Kidney tubule cell (primary cell): ENCODE measurements at regions not wholly inside any gene's neighbourhood (a gene's known extent, or its start where the extent isn't known, plus 50 kb on each side); places are given as distances from the start of the nearest gene placed in this dataset.

Experiments
- DNase-seq: peaks from one replicate; pipeline ENCODE4 v3.0.0-alpha.2; 2018; ENCODE audit warnings: low spot score

DNA sequence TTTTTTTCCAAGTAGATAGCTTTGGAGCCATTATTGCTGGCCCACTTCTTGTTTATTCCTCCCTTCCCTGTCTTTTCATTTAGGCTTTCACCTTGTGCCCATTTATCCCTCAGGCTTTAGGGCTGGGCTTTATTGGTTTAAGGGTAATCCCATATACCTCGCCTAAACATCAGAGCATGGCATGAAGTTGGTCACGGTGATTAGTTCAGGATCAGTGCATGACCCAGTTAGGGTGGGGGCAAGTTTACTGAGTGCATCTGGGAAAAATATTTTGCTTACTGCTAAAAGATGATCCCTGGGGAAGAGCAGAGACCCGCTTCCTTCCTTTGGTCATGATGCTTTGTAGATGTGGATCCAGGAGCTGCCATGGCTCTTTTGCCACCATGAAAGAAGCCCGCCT is 153.3 kb upstream of the NECTIN1 start:
- no peak for DNase-seq

DNA sequence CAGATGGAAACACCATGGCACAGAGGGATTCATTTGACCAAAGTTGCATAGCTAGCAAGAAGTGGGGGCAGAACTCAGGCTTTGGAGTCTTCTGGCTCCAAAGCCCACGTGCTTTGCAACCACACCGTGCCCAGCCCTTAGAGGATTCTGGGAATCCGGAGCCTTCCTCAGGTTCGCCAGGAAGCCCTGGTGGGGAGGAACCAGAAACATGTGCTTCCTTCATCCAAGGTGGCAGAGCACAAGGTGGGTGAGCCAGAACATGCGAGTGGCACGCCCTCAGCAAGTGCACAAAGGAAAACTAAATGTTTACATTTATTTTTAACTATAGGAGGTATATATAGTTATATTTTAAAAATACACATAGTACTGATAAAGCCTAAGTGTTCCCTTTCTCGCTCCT is 151.9 kb upstream of the NECTIN1 start:
- DNase-seq = no peak

DNA sequence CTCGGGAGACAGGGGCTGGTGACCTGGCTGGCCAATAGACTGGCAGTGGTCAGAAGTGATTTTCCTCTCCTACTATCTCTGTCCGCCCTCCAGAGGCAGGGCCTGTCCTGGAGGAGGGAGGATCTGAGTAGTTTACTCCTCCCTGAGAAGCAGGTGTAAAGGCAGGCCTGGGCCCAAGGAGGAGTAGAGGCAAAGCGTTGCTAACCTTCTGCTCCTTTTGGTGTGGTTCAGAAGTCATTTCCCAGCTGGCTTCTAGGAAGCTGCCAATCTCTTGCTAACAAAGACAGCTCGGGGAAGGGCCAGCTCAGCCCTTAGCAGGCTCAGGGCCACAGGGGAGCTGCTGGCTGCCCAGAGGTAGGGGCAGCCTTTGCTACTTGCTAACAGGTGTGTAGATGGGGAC is 151.1 kb upstream of the NECTIN1 start:
- DNase-seq = no peak

DNA sequence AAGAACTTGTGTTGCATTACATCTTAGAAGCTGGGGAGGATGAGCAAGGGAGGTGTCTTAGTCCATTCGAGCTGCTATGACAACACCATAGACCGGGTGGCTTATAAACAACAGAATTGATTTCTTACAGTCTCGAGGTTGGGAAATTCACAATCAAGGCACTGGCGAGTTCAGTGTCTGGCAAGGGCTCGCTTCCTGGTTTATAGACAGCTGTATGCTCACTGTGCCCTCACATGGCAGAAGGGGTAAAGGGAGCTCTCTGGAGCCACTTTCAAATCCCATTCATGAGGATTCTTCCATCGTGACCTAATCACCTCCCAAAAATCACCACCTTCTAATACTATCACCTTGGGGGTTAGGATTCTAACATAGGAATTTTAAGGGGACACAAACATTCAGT is 150.0 kb upstream of the NECTIN1 start:
- no peak for DNase-seq

DNA sequence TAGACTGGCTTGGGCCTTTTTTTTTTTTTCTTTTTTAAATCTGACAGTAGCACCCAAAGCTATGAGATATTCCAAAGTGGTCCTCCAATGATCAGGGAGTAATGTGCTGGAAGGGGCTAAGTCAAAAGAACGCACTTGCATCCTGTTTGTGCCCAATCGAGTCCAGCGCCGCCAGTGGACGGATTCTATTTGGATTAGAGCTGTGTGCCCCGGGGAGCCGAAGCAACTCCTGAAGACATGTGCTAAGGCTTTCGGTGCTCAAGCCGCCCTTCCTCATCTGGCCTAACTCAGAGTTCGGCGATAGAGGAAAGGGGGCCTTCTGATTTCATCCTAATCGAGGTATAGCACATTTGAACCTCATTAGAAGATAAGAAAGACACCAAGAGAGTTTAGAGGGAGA is 147.8 kb upstream of the NECTIN1 start:
- DNase-seq = no peak

DNA sequence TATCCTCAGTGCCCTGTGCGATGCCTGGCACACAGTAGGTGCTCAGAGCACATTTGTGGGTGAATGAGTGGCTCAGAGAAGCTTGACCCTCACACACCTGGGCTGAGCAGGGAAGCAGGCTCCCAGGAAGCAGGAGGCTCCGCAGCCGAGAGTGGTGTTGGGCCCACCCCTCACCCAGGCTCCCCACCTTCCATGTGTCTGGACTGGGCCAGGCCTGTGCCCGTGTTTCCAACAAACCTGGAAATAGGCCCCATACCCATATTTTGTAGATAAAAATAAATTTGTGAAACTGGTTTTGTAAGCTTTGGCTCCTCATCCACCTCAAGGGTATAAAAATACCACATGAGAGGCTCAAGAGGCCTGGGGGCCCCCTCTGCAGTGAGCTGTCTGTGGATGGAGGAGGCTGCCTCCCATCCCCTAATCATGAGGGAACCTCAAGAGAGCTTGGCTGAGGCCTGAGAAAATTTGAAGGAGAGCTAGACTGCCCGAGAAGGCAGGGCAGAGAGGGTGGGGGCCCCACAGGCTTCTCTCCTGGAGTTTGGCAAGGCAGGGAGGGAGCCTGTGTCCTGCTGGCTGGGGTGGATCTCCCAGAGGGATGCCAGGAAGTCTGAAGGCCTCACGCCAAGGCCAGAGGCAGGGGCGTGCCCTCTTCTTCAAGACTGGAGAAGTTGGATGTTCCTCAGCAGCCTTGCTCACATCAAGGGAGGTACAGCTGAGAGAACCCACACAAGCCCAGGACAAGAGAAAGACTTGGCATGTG is 147.0 kb upstream of the NECTIN1 start:
- DNase-seq = no peak

DNA sequence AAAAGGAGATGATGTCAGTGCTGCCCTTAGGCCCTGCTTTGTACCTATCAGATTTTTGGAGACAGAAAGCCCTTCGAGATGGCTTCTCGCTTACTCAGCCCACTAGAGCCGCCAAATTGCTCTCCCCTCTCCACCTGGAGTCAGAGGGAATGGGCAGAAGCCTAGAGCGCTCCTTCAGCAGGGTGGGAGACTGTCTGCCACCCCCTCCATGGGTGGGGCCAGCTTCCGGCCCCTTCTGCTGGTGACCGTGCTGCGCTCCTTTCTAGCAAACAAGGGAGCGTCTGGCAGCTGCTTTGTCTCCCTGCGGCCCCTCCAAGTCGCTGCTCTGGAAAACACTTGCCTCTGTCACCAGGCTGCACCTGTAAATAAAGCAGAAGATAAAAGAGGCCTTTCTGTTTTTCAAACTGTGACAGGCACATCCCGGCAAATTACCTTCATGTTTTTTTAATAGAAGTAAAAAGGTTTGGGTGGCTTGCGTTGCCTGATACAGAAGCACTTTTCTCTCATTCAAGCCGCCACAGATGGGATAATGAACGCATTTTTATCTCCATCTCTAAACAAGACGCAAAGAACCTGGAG is 145.7 kb upstream of the NECTIN1 start:
- DNase-seq = no peak

DNA sequence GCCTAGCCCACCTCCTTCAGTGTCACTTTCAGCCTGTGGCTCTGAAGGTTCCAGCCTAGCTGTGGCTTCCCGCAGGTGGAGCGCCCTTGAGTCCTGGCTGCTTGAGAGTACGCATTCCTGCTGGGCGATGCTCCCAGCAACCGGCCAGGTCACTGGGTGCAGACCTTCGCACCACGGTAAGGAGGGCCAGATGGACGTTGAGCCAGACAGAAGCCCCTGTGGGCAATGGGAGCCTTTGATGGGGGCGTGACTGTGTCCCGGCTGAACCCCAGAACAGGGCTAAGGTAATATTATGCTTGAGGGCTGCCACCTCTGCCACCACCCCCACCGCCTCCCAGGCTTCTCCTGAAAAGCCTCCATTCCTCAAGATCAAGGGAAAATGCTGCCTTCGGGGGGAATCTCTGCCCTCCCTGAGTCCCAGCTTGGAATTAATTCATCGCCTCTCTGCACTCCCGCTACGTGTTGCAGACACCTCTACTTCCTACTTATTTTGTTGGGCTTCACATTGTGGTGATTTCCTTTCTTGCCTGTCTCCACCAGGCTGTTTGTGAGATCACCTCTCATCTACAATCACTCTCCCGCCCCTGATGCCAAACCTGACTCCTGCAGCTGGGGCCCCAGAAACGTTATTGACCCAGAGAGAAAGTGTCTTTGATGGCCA is 144.9 kb upstream of the NECTIN1 start:
- DNase-seq = no peak

DNA sequence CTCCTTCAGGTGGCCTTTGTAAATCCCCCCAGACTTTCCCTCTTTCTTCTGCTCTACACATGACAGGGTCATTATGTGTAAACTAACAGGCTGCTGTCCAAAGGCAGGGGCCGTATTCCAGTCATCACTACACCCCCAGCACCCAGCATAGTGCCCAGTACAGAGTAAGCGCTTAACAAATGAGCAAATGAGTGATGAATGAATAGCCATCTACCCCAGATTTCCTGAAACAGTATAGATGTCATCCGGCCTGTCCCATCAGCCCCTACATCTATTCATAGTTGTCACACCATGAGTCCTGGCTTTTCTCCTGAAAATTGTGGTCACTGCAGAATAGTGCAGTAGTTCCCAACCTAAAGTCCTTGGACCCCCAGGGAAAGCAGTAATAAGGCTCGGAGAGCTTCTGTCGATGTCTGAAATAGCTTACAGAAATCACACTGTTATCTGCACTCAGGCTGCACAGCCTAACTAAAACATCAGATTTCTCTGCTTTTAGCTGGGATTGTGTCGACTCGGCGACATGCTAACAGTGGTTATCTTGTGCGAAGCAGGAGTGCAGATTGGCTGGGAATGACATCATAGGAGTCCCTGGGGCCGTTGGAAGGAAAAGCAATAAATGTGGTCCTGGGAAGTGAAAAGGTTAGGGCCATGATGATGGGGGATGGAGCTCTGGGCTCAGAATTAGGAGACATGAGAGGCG is 143.8 kb upstream of the NECTIN1 start:
- DNase-seq = no peak

DNA sequence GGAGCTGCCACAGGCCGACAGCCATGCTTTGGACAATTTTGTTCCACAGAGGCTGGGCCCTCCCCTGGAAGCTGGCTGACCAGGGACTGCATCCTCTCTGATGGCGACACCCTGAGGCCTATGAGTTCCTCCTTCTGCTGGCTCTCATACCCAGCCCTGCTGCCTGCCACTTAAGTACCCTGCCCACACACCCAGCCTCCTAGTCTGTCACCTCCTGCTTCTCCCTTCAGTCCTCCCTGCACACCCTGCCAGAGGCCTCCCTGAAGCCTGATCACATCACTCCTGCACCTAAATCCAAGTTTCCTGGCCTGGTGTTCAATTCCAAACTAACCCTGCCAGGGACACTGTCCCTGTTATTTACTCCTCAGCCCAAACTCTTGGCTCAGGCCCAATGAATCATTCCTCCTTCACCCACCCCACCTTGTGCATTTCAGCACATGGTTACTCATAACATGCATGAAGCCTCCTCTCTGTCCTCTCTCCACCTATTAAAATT is 136.7 kb upstream of the NECTIN1 start:
- peak; percentile 54 for DNase-seq

DNA sequence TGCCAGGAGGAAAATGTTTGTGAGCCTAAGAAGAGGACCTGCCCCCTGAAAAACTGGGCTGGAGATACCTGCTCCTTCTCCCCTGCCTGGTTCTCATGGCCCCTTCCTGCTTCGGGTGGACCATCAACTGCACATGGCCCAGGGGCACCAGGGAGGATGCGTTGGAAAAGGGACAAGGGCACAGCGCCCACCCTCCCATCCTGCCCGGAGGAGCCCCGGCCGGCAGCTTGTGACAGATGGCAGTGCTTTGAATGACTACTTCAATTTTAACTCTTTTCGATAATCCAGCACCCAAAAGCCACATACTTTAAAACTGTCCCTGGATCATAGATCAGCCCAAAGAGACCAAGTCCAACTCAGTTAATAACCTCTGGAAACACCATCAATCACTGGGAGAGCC is 135.8 kb upstream of the NECTIN1 start:
- no peak for DNase-seq

DNA sequence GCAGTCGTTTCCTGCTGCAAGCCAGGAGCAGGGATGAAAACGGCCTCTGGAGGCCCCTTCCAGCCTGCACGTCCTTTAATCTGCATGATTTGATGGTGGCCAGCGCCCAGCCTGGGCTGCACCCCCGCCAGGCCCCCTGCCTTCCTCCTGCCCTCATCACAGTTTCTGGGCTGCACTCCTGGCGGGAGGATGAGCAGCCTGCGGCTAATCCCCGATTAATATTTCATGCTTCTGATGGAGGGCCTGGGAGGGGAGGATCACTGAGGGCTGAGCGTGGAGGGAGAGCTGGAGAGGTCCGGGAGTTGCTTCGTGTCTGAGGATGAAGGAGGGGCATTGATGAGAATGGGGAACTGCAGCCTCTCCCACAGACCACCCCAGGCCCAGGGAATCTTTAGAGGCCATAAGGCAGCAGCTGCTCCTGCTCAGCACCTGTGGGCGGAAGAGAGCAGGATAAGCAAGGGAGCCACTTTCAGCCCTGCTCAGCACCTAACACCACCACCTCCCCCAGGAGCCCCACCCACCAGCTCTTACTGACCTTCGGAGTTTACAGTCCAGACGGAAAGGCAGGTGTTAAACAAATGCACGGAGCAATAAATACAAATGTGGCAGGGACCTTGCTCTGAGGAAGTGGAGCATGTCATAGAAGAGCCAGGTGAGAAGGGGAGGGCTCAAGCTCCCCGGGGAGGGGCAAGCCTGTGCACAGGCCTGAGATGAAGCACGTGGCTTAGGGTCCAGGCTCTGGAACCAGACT is 135.0 kb upstream of the NECTIN1 start:
- no peak for DNase-seq

DNA sequence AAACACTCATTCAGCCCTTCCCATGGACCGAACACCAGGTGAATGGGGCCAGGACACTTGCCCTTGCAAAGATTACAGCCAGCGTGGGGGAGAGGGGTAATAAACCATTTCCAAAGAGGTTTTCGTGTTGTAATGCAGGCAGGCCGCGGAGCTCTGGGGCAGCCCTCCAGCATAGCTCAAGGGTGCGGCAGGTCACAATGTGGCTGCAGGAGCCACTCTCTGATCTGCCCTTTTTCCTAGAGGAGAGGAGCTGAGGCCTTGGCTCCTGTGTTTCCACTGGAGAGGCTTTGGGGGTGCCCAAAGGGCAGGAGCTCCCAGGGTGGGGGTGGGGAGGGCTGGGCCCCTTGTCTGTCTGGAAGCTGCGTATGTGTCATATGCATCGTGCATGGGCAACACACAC is 134.2 kb upstream of the NECTIN1 start:
- no peak for DNase-seq

DNA sequence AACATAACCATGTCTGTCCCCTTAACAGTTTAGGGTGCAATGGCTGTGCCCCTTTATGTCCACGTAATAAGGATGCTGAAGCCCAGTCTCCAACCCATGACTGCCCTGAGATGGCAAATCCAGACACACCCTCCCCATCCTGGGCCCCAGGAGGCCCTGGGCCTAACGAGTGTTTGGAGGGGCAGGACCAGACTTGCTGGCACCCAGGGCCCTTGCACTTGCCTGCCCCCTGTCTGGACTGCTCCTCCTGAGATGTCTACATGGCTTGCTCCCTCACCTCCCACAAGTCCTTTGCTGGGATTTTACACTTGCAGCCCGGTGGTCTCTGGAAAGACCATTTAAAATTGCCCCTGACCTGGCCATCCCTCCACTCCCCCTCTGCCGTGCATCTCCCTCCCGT is 132.2 kb upstream of the NECTIN1 start:
- DNase-seq = no peak

DNA sequence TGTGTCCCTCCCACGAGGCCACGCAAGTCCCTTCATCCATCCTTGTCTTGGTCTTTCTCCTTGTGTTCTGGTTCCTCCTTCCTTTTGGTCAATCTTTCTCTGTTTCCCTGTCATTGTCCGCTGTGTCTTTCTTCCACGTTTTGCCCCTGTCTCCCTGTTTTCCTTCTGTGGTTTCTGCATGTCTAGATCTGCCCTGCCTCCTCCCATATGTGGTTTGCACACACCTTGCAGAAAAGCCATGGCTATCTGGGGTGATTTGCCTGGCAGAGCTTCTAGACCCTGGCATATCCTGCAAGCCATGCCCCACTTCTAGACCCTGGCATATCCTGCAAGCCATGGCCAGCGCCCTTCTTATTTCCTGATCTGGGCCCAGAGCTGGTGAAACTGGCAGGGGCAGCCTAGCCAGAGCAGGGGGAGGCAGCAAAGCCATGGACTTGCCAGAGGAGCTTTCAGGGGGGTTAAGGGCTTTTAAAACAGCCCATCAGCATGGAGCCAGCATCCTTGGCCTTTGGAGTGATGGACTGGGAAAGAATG is 131.6 kb upstream of the NECTIN1 start:
- no peak for DNase-seq

DNA sequence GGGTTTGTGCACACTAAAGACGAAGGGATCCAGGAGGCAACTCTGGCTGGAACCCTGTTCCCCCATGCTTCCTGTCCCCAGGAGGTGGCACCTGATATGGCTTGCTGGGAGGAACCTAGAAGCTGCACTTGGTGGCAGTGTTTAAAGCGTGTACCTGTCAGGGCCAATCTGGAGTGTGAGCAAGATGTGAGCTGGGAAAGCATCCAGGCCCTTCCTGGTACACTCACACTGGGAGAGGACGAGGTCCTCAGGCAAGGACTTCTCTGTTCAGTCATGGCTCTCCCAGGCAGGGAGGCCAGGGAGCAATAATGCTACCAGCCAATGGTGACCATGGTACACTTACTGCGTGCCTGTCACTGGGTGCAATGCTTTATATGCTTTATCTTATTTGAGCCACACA is 130.7 kb upstream of the NECTIN1 start:
- DNase-seq = no peak

DNA sequence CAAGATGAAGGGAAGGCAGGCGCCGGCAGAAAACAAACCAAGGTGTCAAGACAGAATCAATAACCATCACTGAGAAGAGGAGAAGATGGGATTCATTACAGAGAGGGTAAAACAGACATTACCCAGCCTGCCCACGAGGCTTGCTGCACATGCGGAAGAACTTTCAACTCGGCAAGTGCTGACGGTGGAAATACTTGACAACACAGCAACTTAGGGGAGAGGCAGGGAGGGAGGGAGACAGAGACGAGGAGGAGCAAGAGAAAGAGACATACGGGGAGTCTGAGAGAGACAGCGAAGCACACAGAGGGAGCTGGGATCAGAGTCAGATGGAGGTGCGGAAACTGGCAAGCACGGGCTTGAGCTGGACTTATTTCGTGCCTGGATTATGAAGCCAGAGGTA is 129.3 kb upstream of the NECTIN1 start:
- no peak for DNase-seq

DNA sequence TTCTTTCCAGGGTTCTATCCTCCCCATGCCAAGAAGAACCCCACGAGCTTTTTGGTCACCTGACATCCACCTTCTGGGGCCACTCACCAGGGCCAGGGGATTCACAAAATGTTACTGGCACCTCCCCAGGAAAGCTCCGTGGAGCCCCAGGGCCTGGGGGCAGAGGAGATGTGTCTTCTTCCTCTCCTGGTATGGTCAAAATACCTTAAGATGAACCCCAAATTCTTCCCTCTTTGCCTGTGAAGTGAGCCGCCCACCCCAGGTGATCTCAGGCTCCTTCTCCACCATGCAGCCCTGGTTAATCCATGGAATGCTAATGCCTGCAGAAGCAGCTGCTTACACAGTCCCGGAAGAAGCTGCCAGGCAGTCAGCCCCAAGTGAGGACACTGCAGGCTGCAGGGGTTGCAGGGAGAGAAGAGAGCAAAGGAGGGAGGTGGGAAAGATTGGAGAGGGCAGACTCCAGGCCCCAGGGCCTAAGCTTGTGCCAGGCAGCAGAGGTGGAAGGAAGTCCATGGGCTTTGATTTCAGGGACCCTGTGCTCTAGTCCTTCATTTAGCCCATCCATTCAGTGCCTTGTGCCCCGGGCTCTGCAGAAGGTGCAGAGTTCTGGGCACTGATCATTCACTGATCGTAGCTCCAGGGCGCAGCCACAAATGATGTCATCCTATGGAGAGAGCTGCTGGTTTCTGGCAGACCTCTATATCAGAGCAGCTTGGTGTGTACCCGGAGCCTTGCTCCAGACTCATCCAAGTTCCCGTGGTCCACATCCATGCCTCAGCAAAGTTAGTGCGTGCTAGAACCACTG is 127.9 kb upstream of the NECTIN1 start:
- DNase-seq = no peak

DNA sequence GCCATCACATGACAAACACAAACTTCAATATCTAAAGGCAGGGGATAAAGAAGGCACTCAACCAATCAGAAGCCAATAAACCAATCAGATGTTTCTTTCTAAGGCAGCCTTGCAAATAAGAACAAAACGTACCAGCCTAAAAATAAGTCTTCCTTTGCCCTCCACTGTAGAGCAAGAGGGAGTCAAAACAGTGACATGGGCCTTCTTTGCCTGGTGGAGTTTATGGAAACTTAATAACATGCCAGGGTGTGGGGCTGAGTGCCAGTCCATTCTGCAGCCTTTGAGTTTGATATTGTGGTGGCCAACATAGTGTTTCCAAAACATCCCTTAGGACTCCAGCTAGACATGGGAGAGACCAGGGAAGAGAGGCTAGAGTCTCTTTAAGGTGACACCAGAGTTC is 126.1 kb upstream of the NECTIN1 start:
- no peak for DNase-seq

DNA sequence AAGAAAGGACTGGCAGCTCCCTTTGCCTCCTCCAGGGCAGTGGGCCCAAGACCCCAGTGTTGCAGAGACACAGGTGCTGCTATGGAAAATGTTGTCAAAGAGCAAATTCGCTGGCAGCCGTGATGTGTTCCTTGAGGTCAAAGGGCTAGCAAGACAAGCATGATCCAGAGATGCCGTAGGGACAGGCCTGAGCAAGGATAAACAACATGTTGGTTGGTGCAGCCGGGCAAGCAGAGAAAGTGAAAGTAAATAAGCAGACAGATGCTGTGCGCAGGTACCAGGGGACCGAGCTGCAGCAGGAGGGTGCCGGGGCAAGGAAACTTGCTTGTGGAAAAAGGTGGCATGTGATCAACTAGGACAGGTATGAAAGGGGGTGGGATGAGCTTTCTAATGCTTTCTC is 125.5 kb upstream of the NECTIN1 start:
- DNase-seq = peak; percentile 4
